GM19328 (cell line): ENCODE measurements at regions not wholly inside any gene's neighbourhood (a gene's known extent, or its start where the extent isn't known, plus 50 kb on each side); places are given as distances from the start of the nearest gene placed in this dataset.
A peak's percentile ranks its signal among the peaks of the same experiment; 100 is the strongest.
"Not testable (repeated sequence)": the region's sequence is repeated elsewhere in the genome, so short reads cannot be mapped to it uniquely, and the experiment has no call there.

Experiments used
- ATAC-seq: cut with Tn5 transposase; IDR thresholded peaks from one replicate; pipeline ENCODE4 v1.9.1; 2021; ENCODE audit warnings: mild to moderate bottlenecking, moderate library complexity; ENCODE audit not compliant: unreplicated experiment

- ATAC-seq = no peak
Measured at GRCh38 chr9:25078202-25078601, 532.5 kb upstream of the IZUMO3 start.

DNA sequence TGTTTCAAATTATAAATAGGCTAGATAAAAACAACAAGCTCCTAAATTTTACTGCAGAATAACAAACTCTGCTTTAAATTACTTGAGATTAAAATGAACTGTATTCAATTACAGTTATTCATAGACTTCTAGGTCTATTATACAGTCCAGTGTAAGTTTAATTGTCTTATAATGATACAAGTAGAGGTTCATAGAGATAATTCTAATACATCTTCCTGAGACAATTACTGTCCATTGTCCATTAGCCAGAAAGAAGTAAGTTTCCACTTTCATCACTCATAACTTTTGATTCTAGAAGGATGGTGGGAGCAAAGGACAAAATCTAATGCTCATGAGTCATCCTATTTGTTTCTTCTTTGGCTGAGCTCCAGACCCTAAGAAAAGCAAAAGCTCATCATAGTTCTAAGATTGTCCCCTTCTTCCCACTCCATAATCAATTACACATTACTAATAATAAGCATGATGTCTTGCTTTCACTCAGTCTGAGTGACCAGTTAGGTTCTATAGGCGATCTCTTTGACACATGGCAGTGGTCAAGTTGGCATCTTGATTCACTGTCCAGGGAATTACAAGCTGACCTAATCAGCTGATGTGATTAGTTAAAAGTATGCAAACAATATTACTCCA lies 502.5 kb upstream of the IZUMO3 start:
- no peak for ATAC-seq

DNA sequence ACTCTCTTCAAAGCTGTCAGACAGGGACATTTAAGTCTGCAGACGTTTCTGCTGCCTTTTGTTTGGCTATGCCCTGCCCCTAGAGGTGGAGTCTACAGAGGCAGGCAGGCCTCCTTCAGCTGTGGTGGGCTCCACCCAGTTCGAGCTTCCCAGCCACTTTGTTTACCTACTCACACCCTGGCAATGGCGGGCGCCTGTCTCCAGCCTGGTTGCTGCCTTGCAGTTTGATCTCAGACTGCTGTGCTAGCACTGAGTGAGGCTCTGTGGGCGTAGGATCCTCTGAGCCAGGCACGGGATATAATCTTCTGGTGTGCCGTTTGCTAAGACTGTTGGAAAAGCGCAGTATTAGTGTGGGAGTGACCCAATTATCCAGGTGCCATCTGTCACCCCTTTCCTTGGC lies 499.8 kb upstream of the IZUMO3 start:
- ATAC-seq = not testable (repeated sequence)

GRCh38 chr9:25029743-25030142 lies 484.0 kb upstream of the IZUMO3 start:
- no peak for ATAC-seq

DNA sequence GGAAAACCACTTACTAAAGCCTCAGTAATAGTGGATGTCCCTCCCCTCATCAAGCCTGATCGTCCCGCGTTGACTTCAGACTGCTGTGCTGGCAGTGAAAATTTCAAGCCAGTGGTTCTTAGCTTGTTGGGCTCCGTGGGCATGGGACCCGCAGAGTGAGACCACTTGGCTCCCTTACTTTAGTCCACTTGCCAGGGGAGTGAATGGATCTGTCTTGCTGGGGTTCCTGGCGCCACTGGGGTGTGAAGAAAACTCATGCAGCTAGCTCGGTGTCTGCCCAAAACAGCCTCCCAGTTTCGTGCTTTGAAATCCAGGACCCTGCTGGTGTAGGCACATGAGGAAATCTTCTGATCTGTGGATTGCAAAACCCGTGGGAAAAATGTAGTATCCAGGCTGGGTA lies 480.0 kb upstream of the IZUMO3 start:
- ATAC-seq = no peak

- no peak for ATAC-seq
Measured at GRCh38 chr9:25025156-25025555, 479.5 kb upstream of the IZUMO3 start.

DNA sequence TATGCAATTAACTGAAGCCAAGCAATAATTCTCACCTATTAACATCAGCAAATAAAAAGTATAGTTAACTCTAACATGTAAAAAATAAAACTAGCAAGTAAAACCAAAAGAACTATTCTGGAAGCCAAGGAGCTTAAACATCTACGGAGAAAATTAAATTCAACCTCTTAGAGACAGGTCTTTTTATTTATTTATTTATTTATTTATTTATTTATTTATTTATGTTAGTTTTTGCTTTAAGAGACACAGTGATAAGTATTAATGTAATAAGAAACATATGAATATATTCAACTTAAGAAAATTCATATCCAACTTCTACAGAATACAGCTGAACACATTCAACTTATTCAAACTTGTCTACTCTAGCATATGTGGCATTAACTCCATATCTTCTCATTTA lies 472.1 kb upstream of the IZUMO3 start:
- ATAC-seq = no peak

DNA sequence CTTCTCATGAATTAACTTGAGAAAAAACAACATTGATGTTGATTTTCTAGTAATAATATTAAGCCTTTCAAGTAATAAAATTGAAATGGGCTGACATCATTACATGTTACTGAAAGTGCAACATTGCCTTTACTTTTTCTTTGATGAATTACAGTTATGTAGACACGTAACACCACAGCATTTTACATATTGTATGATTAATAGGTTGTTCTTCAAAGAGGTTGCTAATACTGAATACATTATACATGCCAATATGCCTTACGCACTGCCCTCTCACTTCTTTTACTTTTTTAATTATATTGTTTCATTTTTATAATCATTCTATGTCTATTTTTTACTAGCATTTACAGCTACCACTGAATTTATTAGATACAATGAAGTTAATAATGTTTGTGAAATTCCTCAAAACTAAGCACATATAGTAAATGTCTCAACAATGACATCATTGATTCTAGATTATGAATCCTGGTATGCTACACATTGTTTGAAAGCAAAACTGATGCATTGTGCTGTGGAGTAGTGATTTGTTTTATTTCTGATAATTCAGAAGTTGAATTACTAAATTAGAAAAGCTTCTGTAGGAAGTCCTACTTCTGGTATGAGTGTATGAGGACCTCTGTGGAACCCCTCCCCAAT lies 464.4 kb upstream of the IZUMO3 start:
- ATAC-seq = no peak

DNA sequence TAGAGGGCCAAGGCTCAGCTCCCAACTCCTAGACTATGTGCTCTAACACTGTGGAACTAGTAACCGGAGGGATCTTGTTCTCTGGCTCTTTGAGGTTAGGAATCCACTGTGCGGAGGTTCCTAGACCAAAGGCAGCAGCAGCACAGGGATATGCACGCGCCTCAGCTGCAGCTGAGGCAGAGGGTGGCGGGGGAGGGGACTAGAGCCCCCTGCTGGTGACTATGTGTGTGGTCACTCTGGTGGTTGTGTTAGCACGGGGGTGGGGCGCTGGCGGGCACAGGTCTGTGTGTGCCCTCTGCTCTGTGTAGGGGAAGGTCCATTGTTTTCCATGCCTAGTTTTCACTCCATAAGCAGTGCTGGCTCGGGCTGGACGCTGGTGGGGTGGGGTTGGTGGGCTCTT lies 458.0 kb upstream of the IZUMO3 start:
- ATAC-seq = no peak

DNA sequence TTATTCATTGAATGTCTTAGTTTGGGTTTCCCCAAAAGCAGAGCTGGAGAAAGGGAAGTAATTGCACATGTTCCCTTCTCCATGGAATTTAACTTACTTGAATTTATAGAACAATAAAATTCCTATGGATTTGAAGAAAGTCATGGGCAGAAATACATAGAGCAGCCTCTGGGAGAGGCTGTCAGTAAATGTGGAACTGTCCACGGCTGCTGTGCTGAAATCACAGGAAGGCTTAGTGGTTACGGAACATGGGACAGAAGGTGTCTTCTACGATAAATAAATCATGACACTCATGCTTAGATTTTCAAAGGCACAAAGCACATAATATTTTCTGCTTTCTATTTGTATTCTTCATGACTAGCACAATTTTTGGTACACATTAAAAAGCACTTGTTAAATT lies 440.6 kb upstream of the IZUMO3 start:
- ATAC-seq = no peak

DNA sequence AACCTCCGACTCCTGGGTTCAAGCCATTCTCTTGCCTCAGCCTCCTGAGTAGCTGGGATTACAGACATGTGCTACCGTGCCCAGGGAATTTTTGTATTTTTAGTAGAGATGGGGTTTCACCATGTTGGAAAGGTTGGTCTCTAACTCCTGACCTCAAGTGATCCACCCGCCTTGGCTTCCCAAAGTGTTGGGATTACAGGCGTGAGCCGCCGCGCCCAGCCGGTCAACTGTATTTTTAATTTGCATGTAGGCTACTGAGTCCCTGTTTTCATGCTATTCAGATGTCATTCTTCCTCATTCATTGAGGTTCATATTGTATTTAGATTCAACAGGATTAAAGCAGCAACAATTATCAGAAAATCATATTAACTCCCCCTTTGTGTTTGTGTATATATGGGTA lies 425.1 kb upstream of the IZUMO3 start:
- ATAC-seq = not testable (repeated sequence)

GRCh38 chr9:24961762-24962161 lies 416.1 kb upstream of the IZUMO3 start:
- ATAC-seq = no peak

DNA sequence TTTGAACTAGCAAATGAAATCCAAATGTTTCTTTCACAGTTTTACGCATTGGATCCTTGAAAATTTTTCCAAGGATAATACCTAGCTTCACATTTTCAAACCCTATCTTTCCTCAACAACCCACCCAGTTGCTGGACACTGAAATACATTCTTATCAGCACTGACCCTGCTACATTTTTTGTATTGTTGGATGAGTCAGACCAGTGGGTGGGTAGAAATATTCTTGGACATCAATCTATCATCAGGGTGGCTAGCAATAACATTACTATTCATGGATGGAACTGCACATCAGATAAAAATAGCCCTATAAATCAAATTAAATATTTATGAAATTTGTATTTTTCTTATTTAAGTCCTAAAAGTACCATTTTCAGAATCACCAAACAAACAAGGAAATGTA lies 407.4 kb upstream of the IZUMO3 start:
- no peak for ATAC-seq

DNA sequence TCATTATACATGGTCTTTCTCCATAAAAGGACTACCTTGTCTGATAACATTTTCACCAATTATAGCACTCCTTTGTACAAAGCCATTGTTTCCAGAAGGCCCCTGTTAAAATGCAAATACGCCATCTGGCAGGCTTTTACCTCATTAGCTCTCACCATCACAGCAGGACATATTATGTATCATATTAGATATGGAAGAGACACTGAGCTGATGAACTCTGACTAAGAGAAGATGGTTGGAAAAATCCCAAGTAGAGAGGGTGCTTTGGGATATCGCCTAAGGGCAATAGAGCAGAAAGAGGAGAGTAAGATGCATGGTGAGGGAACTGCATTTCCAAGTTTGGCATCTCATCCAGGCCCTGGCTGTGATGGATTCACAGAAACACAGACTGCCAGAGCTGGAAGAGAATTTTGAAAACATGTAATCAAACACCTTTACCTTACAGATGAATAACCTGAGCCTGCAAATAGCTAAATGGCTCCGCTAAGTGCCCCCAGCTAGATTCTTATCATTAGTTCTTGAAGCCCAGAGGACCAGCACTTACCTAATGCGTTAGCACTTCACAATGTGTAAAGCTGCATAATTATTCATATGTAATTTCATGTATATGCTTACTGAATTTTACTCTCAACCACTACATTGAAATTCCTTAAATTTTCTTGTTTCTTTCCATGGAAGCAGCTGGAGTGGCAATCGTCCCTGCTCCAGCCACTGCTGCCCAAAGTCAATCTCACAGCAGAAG lies 393.6 kb upstream of the IZUMO3 start:
- no peak for ATAC-seq

DNA sequence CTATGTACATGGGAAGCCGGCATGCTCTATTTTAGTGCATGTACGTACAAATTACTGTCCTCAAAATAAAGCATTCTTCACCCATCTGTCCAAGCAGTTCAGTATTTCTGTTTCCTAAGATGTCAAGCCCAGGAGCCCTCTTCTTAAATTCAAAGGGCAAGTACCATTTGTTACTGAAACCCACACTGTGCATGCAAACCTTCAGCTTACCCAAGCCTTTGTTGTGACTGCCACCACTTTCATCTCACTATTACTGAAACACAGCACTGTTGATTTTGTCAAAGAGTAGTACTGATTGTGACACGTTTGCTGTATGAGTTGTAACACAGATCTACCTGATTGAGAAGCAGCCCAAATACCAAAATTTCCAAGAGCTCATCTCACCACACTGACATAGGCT lies 390.4 kb upstream of the IZUMO3 start:
- ATAC-seq = no peak

GRCh38 chr9:24932785-24933184 lies 387.1 kb upstream of the IZUMO3 start:
- peak; percentile 67 for ATAC-seq

GRCh38 chr9:24931894-24932293 lies 386.2 kb upstream of the IZUMO3 start:
- ATAC-seq = no peak

GRCh38 chr9:24912767-24913166 lies 367.1 kb upstream of the IZUMO3 start:
- no peak for ATAC-seq

DNA sequence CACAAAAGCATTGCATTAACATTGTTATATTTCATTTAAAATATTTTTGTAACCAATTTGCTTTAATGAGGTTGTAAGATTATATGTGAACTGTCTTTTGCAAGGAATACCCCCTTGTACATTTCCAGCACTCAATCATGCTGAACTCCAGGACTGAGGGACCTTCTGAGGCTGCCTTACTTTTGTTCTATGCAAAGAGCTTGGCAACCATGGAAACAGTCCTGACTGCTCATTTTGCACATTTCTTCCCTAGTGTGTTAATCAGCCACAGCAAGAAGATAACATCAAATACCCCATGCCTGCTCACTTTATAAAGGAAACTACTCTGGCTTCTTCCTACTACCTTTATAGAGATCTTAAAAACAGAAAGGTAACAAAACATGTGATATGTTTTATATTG lies 355.6 kb upstream of the IZUMO3 start:
- no peak for ATAC-seq

DNA sequence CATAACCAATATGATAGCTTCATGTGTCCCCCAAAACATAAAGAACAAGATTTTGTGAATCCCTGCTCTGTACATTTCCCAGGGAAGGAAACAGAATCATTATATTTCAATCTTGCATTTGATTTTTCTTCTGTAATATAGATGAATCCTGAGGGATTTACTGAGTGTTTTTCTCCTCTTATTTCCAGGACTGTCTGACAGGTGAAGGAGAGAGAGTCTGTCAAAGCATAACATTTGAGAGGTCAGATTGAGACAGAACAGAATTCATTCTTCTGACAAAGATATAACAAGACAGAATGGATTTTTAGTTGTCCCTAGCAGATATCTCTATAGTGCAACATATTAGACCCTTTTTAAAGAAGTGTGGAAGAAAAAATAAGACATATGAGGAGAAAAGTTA lies 354.5 kb upstream of the IZUMO3 start:
- no peak for ATAC-seq

- ATAC-seq = no peak
Measured at GRCh38 chr9:24899463-24899862, 353.8 kb upstream of the IZUMO3 start.

GRCh38 chr9:24897826-24898225 lies 352.1 kb upstream of the IZUMO3 start:
- no peak for ATAC-seq
